Testis (tissue), 2 donors: ENCODE measurements at regions not wholly inside any gene's neighbourhood (a gene's known extent, or its start where the extent isn't known, plus 50 kb on each side); places are given as distances from the start of the nearest gene placed in this dataset.

Experiments used
- DNase-seq: peaks from one replicate; pipeline ENCODE4 v3.0.0-alpha.2; 2019
- H3K27ac ChIP-seq, 2 donors: fragments of 200-600 bp; sonication (generic); one replicate each; pipeline ENCODE4 v1.5.1; 2019
- H3K27me3 ChIP-seq: fragments of 200-600 bp; sonication (generic); one replicate; pipeline ENCODE4 v1.5.1; 2019
- H3K36me3 ChIP-seq: fragments of 200-600 bp; sonication (generic); one replicate; pipeline ENCODE4 v1.5.1; 2017; ENCODE audit warnings: low read depth; ENCODE audit errors: missing control alignments
- H3K4me1 ChIP-seq: fragments of 200-600 bp; sonication (generic); one replicate; pipeline ENCODE4 v1.5.1; 2019
- H3K4me3 ChIP-seq, 2 donors: fragments of 200-600 bp; sonication (generic); one replicate each; pipeline ENCODE4 v1.5.1; 2017 to 2019
- H3K9me3 ChIP-seq: fragments of 200-600 bp; sonication (generic); one replicate; pipeline ENCODE4 v1.5.1; 2017
- POLR2A ChIP-seq: fragments of 450-650 bp; IDR thresholded peaks from one replicate; pipeline ENCODE4 v1.6.1; 2017; ENCODE audit warnings: antibody characterized with exemption, mild to moderate bottlenecking, moderate library complexity
- WGBS, 2 donors: methylation state at CpG; one replicate each; pipeline ENCODE4 v1.1.5; 2018; 5-methylcytosine and 5-hydroxymethylcytosine counted together
- intact Hi-C: fragments of 100-400 bp; cut with DNase I; formaldehyde crosslinking; loops from one replicate; pipeline ENCODE4 v1.15.1; 2023; ENCODE audit warnings: low total_unique reads
- TF ChIP-seq, protein P1 (sequence below), 3 experiments: fragments of 450-650 bp in 2 of 3; fragments of 200-600 bp in 1 of 3; sonication (generic) in 1 of 3; IDR thresholded peaks; one replicate each; pipeline ENCODE4 v1.5.1; 2016 to 2019; ENCODE audit warnings: antibody characterized with exemption in 3 of 3, mild to moderate bottlenecking in 2 of 3, moderate library complexity in 1 of 3

GRCh38 chr3:163474766-163475165 is 1603.5 kb downstream of the SI start:
- TF ChIP-seq, protein P1, sequence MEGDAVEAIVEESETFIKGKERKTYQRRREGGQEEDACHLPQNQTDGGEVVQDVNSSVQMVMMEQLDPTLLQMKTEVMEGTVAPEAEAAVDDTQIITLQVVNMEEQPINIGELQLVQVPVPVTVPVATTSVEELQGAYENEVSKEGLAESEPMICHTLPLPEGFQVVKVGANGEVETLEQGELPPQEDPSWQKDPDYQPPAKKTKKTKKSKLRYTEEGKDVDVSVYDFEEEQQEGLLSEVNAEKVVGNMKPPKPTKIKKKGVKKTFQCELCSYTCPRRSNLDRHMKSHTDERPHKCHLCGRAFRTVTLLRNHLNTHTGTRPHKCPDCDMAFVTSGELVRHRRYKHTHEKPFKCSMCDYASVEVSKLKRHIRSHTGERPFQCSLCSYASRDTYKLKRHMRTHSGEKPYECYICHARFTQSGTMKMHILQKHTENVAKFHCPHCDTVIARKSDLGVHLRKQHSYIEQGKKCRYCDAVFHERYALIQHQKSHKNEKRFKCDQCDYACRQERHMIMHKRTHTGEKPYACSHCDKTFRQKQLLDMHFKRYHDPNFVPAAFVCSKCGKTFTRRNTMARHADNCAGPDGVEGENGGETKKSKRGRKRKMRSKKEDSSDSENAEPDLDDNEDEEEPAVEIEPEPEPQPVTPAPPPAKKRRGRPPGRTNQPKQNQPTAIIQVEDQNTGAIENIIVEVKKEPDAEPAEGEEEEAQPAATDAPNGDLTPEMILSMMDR (IDR thresholded peaks at IDR 0.05), result no peak
- TF ChIP-seq POLR2A, result no peak
- Histone ChIP-seq H3K27me3 (no peaks in the 10 kb centered on the region), H3K27ac (no peak overlapping the region), H3K36me3 (no peaks in the 10 kb centered on the region), H3K4me3 (no peak overlapping the region), H3K4me1 (no peaks in the 10 kb centered on the region), H3K9me3 (no peaks in the 10 kb centered on the region)
- 83 to 89% methylated on average over 1 of the region's 1 CpG for WGBS, 2 donors
- DNase-seq, result no peak
- intact Hi-C loops, result no loop called here

GRCh38 chr3:163468531-163469335 is 1609.6 kb downstream of the SI start:
- H3K36me3 ChIP-seq, result no peaks in the 10 kb centered on the region
- TF ChIP-seq, protein P1 (IDR thresholded peaks at IDR 0.05), result no peak
- TF ChIP-seq POLR2A, result no peak
- H3K27me3 ChIP-seq, result no peaks in the 10 kb centered on the region
- H3K9me3 ChIP-seq, result no peaks in the 10 kb centered on the region
- no peaks in the 10 kb centered on the region for H3K4me1 ChIP-seq
- no peak overlapping the region for H3K4me3 ChIP-seq
- no peak overlapping the region for H3K27ac ChIP-seq
- no peak for DNase-seq
- WGBS, 2 donors, result 76 to 84% methylated on average over 4 of the region's 4 CpGs
- intact Hi-C loops, result no loop called here

DNA sequence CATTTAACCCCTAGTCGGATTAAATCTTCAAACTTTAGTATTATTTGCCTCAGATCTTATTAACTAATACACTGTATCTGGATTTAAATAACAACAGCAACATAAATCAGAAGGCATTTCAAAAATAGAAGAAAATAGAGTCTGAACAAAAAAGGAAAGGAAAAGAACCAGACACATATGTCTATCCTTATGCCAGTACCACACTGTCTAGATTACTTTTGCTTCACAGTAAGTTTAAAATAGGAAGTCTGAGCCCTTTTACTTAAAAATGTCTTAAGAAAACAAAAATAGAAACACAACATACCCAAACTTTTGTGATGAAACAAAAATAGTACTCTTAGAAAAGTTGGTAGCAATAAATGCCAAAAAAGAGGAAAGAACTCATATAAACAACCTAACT is 1615.8 kb downstream of the SI start:
- no peak overlapping the region for H3K4me3 ChIP-seq
- no peaks in the 10 kb centered on the region for H3K36me3 ChIP-seq
- no peaks in the 10 kb centered on the region for H3K9me3 ChIP-seq
- no peak overlapping the region for H3K27ac ChIP-seq
- DNase-seq, result no peak
- 64 to 71% methylated on average over 1 of the region's 1 CpG for WGBS, 2 donors
- H3K4me1 ChIP-seq, result no peaks in the 10 kb centered on the region
- intact Hi-C loops, result no loop called here
- H3K27me3 ChIP-seq, result no peaks in the 10 kb centered on the region
- TF ChIP-seq POLR2A, result no peak
- TF ChIP-seq, protein P1 (IDR thresholded peaks at IDR 0.05), result no peak

DNA sequence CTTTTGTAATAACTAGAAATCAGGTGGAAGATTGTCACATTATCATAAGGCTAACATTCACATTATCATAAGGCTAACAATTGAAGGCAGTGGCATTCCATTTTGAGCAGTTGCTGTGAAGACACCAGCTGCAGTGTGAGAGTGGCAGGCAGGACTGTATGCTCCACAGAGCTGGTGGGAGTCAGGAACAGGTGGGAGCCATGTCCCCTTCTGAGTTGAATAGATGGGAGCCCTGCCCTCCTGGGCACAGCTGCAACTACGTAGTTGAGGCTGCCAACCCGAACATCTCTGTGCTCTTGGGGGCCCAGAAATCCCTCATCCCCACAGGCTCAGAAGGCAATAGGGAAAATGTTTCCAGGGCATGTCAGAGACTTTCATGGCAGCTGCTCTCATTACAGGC is 1627.6 kb downstream of the SI start:
- no peaks in the 10 kb centered on the region for H3K9me3 ChIP-seq
- TF ChIP-seq, protein P1 (IDR thresholded peaks at IDR 0.05), result no peak
- TF ChIP-seq POLR2A, result no peak
- no peak for DNase-seq
- no peak overlapping the region for H3K4me3 ChIP-seq
- intact Hi-C loops, result no loop called here
- no peaks in the 10 kb centered on the region for H3K36me3 ChIP-seq
- no peak overlapping the region for H3K27ac ChIP-seq
- H3K27me3 ChIP-seq, result no peaks in the 10 kb centered on the region
- no peaks in the 10 kb centered on the region for H3K4me1 ChIP-seq
- WGBS, 2 donors, result 84 to 97% methylated on average over 2 of the region's 2 CpGs

DNA sequence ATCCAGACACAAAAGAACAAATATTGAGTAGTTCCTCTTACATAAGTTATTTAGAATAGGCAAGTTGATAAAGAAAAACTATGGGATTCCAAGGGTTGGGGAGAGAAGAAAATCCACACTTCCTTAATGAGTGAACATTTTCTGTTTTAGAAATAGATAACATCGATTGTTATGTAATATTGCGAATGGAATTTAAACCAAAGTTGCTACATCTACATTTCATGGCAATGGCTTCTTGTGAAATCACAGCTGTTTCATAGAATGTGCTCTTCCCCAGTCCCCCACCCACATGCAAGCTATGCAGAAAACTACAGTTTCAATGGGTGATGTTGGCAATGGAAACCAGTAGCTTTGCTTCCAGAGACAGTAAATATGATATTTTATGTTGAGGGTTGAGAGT is 1639.5 kb downstream of the SI start:
- no peaks in the 10 kb centered on the region for H3K36me3 ChIP-seq
- no peak overlapping the region for H3K4me3 ChIP-seq
- H3K27ac ChIP-seq, result no peak overlapping the region
- H3K27me3 ChIP-seq, result no peaks in the 10 kb centered on the region
- 77 to 88% methylated on average over 2 of the region's 2 CpGs for WGBS, 2 donors
- TF ChIP-seq, protein P1 (IDR thresholded peaks at IDR 0.05), result no peak
- TF ChIP-seq POLR2A, result no peak
- H3K4me1 ChIP-seq, result no peaks in the 10 kb centered on the region
- intact Hi-C loops, result no loop called here
- DNase-seq, result no peak
- H3K9me3 ChIP-seq, result no peaks in the 10 kb centered on the region
